T47D (cell line): ENCODE measurements at regions not wholly inside any gene's neighbourhood (a gene's known extent, or its start where the extent isn't known, plus 50 kb on each side); places are given as distances from the start of the nearest gene placed in this dataset.

ENCODE experiments used
- DNase-seq, 2 experiments: peaks; one replicate each; pipeline versions ENCODE4 v3.0.0 to v3.0.0-alpha.2; 2011 to 2012; ENCODE audit warnings: low read depth in 1 of 2, low spot score in 1 of 2
- JUND ChIP-seq: IDR thresholded peaks from 2 replicates; pipeline ENCODE4 v1.6.1; 2012; ENCODE audit warnings: low read depth
- in situ Hi-C: cut with HindIII; loops from 2 replicates; pipeline ENCODE4 v1.10.0; 2016; ENCODE audit warnings: low sequenced_read_pairs, low pct_unique_long_range_greater_than_20kb

- no peak for DNase-seq
- in situ Hi-C loops = no loop called here
- no peak for TF ChIP-seq JUND
These were observed 967.3 kb upstream of the ADGRB3 start for GRCh38 chr6:67667637-67668422.

GRCh38 chr6:67666177-67666964 is 968.7 kb upstream of the ADGRB3 start:
- no peak for TF ChIP-seq JUND
- in situ Hi-C loops = no loop called here
- no peak for DNase-seq

- in situ Hi-C loops = no loop called here
- TF ChIP-seq JUND = no peak
- DNase-seq = no peak
These were observed 970.1 kb upstream of the ADGRB3 start for GRCh38 chr6:67664942-67665341.

GRCh38 chr6:67663105-67663895 is 971.8 kb upstream of the ADGRB3 start:
- in situ Hi-C loops = no loop called here
- no peak for DNase-seq
- TF ChIP-seq JUND = no peak

GRCh38 chr6:67653561-67653960 is 981.5 kb upstream of the ADGRB3 start:
- in situ Hi-C loops = no loop called here
- TF ChIP-seq JUND = no peak

GRCh38 chr6:67646550-67646949 is 988.5 kb upstream of the ADGRB3 start:
- in situ Hi-C loops = no loop called here
- no peak for TF ChIP-seq JUND
- no peak for DNase-seq

More at GRCh38 chr6:67653561-67653960, 981.5 kb upstream of the ADGRB3 start:
- no peak for DNase-seq

GRCh38 chr6:67643281-67643680 is 991.8 kb upstream of the ADGRB3 start:
- in situ Hi-C loops = no loop called here
- TF ChIP-seq JUND = no peak
- DNase-seq = no peak

GRCh38 chr6:67642582-67642981 is 992.5 kb upstream of the ADGRB3 start:
- no peak for TF ChIP-seq JUND
- DNase-seq = no peak
- in situ Hi-C loops = no loop called here

- no peak for TF ChIP-seq JUND
- DNase-seq = no peak
- in situ Hi-C loops = no loop called here
These were observed 994.6 kb upstream of the ADGRB3 start for GRCh38 chr6:67640484-67640883.

- in situ Hi-C loops = no loop called here
- DNase-seq = no peak
- no peak for TF ChIP-seq JUND
These were observed 995.9 kb upstream of the ADGRB3 start for GRCh38 chr6:67639161-67639560.

GRCh38 chr6:67634199-67634598 is 1000.9 kb upstream of the ADGRB3 start:
- in situ Hi-C loops = no loop called here
- no peak for TF ChIP-seq JUND
- no peak for DNase-seq

GRCh38 chr6:67633058-67633457 is 1002.0 kb upstream of the ADGRB3 start:
- DNase-seq = no peak
- TF ChIP-seq JUND = no peak
- in situ Hi-C loops = no loop called here
